CD4-positive, alpha-beta T cell (primary cell): ENCODE measurements at regions not wholly inside any gene's neighbourhood (a gene's known extent, or its start where the extent isn't known, plus 50 kb on each side); places are given as distances from the start of the nearest gene placed in this dataset.

Experiments used
- ATAC-seq: fragments of 200-7000 bp; cut with Tn5 transposase; one replicate; pipeline ENCODE4 v1.10.0; 2022; ENCODE audit warnings: mild to moderate bottlenecking; ENCODE audit not compliant: poor library complexity
- CTCF ChIA-PET: fragments of 350-600 bp; sonication (Branson Sonifier 250); formaldehyde crosslinking; loops from one replicate; lab custom pipeline; 2021; ENCODE audit warnings: antibody characterized with exemption, inconsistent platforms; lab: Charles Lee
- POLR2A ChIA-PET: fragments of 350-600 bp; sonication (Branson Sonifier 250); formaldehyde crosslinking; loops from one replicate; lab custom pipeline; 2021; ENCODE audit warnings: antibody characterized with exemption, inconsistent platforms; lab: Charles Lee
- DNase-seq, 14 experiments: peaks; one replicate each; pipeline ENCODE4 v3.0.0-alpha.2; 2013 to 2020; ENCODE audit warnings: mixed read lengths in 2 of 14
- H3K27ac ChIP-seq, 2 donors: one replicate each; pipeline versions ENCODE4 v1.5.1 to v1.7.0; 2013; ENCODE audit warnings: low read length in 2 of 2, low read depth in 1 of 2, mild to moderate bottlenecking in 1 of 2
- H3K27me3 ChIP-seq, 2 experiments: 1 replicate in 1 of 2; 2 replicates in 1 of 2; pipeline versions ENCODE4 v1.6.1 to v1.7.0; 2013; ENCODE audit warnings: low read length in 2 of 2, control low read depth in 1 of 2, mild to moderate bottlenecking in 1 of 2, moderate library complexity in 1 of 2; ENCODE audit not compliant: insufficient read depth in 2 of 2, control insufficient read depth in 1 of 2
- H3K36me3 ChIP-seq: one replicate; pipeline ENCODE4 v1.6.1; 2013; ENCODE audit warnings: low read length, control low read depth; ENCODE audit not compliant: insufficient read depth
- H3K4me1 ChIP-seq: one replicate; pipeline ENCODE4 v1.6.1; 2013; ENCODE audit warnings: low read length, control low read depth; ENCODE audit not compliant: insufficient read depth
- H3K4me3 ChIP-seq: one replicate; pipeline ENCODE4 v1.5.1; 2013; ENCODE audit warnings: mild to moderate bottlenecking, low read length, moderate library complexity
- H3K9me3 ChIP-seq, 2 experiments: 1 replicate in 1 of 2; 2 replicates in 1 of 2; pipeline versions ENCODE4 v1.6.1 to v1.7.0; 2013; ENCODE audit warnings: low read length in 2 of 2, mild to moderate bottlenecking in 2 of 2, control low read depth in 1 of 2, moderate library complexity in 1 of 2; ENCODE audit not compliant: control insufficient read depth in 1 of 2, insufficient read depth in 1 of 2
- H3K27ac Mint-ChIP-seq: one replicate; pipeline ENCODE4 v1.8.0; 2020; ENCODE audit warnings: mixed read lengths
- H3K27me3 Mint-ChIP-seq: one replicate; pipeline ENCODE4 v1.8.0; 2021; ENCODE audit warnings: mixed read lengths
- H3K36me3 Mint-ChIP-seq: one replicate; pipeline ENCODE4 v1.8.0; 2021; ENCODE audit warnings: low read depth, mixed read lengths
- H3K4me1 Mint-ChIP-seq: one replicate; pipeline ENCODE4 v1.8.0; 2021; ENCODE audit warnings: low read depth, mixed read lengths
- H3K4me3 Mint-ChIP-seq: one replicate; pipeline ENCODE4 v1.8.0; 2020; ENCODE audit warnings: mild to moderate bottlenecking, mixed read lengths
- H3K9me3 Mint-ChIP-seq: one replicate; pipeline ENCODE4 v1.8.0; 2020; ENCODE audit warnings: mixed read lengths
- CTCF ChIP-seq: fragments of 200-600 bp; IDR thresholded peaks from one replicate; pipeline ENCODE4 v1.8.0; 2022; ENCODE audit warnings: antibody characterized with exemption, mild to moderate bottlenecking
- intact Hi-C, 2 experiments: fragments of 100-400 bp; cut with DNase I in 1 of 2; cut with micrococcal nuclease in 1 of 2; formaldehyde crosslinking; loops; one replicate each; pipeline versions ENCODE4 v1.15.1 to v1.9.0; 2023 to 2025; cut with DNase I, micrococcal nuclease

GRCh38 chr3:6732807-6733206 is 128.1 kb upstream of the GRM7 start:
- H3K27me3 Mint-ChIP-seq: no peaks in the 10 kb centered on the region

GRCh38 chr3:6733699-6734394 is 127.1 kb upstream of the GRM7 start:
- H3K4me3 ChIP-seq: no peak overlapping the region
- peaks cover 0 to 5% of the 10 kb centered on the region in 2 experiments for H3K9me3 ChIP-seq
- no peaks in the 10 kb centered on the region for H3K4me1 ChIP-seq
- Mint-ChIP-seq H3K4me1 (no peaks in the 10 kb centered on the region), H3K9me3 (peaks cover 3% of the 10 kb centered on the region), H3K27me3 (no peaks in the 10 kb centered on the region), H3K4me3 (no peak overlapping the region), H3K27ac (no peak overlapping the region), H3K36me3 (no peaks in the 10 kb centered on the region)
- no peaks in the 10 kb centered on the region for H3K36me3 ChIP-seq
- ChIA-PET POLR2A (no interaction called here), CTCF (no interaction called here)
- no peaks in the 10 kb centered on the region for H3K27me3 ChIP-seq
- no peak for TF ChIP-seq CTCF
- DNase-seq (no peak), ATAC-seq (no peak)
- no peak overlapping the region for H3K27ac ChIP-seq
- intact Hi-C loops: no loop called here

More at GRCh38 chr3:6732807-6733206, 128.1 kb upstream of the GRM7 start:
- Histone ChIP-seq H3K4me3 (no peak overlapping the region), H3K27me3 (no peaks in the 10 kb centered on the region), H3K36me3 (no peaks in the 10 kb centered on the region), H3K27ac (no peak overlapping the region), H3K9me3 (peaks cover 0 to 5% of the 10 kb centered on the region in 2 experiments), H3K4me1 (no peaks in the 10 kb centered on the region)
- no peak for TF ChIP-seq CTCF
- H3K4me1 Mint-ChIP-seq: no peaks in the 10 kb centered on the region
- H3K36me3 Mint-ChIP-seq: no peaks in the 10 kb centered on the region
- H3K4me3 Mint-ChIP-seq: no peak overlapping the region
- intact Hi-C loops: no loop called here
- H3K27ac Mint-ChIP-seq: no peak overlapping the region
- POLR2A ChIA-PET: no interaction called here
- CTCF ChIA-PET: no interaction called here
- ATAC-seq (no peak), DNase-seq (no peak)
- peaks cover 3% of the 10 kb centered on the region for H3K9me3 Mint-ChIP-seq

- Mint-ChIP-seq H3K27me3 (no peaks in the 10 kb centered on the region), H3K4me3 (no peak overlapping the region), H3K9me3 (peaks cover 3% of the 10 kb centered on the region), H3K27ac (no peak overlapping the region), H3K36me3 (no peaks in the 10 kb centered on the region), H3K4me1 (no peaks in the 10 kb centered on the region)
- DNase-seq (no peak), ATAC-seq (no peak)
- Histone ChIP-seq H3K9me3 (peaks cover 0 to 5% of the 10 kb centered on the region in 2 experiments), H3K27me3 (no peaks in the 10 kb centered on the region), H3K36me3 (no peaks in the 10 kb centered on the region), H3K4me1 (no peaks in the 10 kb centered on the region), H3K4me3 (no peak overlapping the region), H3K27ac (no peak overlapping the region)
- intact Hi-C loops: no loop called here
- no peak for TF ChIP-seq CTCF
- POLR2A ChIA-PET: no interaction called here
- CTCF ChIA-PET: no interaction called here
These were observed 126.5 kb upstream of the GRM7 start for GRCh38 chr3:6734395-6734746.
